B cell (primary cell): ENCODE measurements at regions not wholly inside any gene's neighbourhood (a gene's known extent, or its start where the extent isn't known, plus 50 kb on each side); places are given as distances from the start of the nearest gene placed in this dataset.

Source experiments
- EZH2 ChIP-seq: IDR thresholded peaks from 2 replicates; pipeline ENCODE4 v1.6.1; 2012; ENCODE audit warnings: borderline replicate concordance, low read depth, mild to moderate bottlenecking, moderate library complexity, low read length; ENCODE audit not compliant: insufficient read depth, poor library complexity, severe bottlenecking
- TF ChIP-seq, protein P1 (sequence below): fragments of 200-600 bp; IDR thresholded peaks from one replicate; pipeline ENCODE4 v1.8.0; 2022; ENCODE audit warnings: antibody characterized with exemption, mild to moderate bottlenecking

DNA sequence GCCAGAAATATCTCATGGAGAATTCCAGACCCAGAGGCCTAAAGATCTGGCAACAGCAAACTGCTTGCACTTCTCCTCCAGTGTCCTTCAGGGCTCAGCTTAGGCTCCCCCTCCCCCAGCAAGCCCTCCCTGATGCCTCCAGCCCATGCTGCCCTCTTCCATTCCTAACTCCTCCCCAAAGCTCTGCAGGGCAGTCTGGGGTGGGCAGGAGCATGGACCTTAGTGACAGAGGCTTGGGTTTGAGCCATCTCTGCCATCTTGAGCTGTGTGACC, 436.8 kb downstream of the PTPRU start:
- TF ChIP-seq, protein P1, sequence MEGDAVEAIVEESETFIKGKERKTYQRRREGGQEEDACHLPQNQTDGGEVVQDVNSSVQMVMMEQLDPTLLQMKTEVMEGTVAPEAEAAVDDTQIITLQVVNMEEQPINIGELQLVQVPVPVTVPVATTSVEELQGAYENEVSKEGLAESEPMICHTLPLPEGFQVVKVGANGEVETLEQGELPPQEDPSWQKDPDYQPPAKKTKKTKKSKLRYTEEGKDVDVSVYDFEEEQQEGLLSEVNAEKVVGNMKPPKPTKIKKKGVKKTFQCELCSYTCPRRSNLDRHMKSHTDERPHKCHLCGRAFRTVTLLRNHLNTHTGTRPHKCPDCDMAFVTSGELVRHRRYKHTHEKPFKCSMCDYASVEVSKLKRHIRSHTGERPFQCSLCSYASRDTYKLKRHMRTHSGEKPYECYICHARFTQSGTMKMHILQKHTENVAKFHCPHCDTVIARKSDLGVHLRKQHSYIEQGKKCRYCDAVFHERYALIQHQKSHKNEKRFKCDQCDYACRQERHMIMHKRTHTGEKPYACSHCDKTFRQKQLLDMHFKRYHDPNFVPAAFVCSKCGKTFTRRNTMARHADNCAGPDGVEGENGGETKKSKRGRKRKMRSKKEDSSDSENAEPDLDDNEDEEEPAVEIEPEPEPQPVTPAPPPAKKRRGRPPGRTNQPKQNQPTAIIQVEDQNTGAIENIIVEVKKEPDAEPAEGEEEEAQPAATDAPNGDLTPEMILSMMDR: no peak
- TF ChIP-seq EZH2: no peak
